Ishikawa (cell line): ENCODE measurements at regions not wholly inside any gene's neighbourhood (a gene's known extent, or its start where the extent isn't known, plus 50 kb on each side); places are given as distances from the start of the nearest gene placed in this dataset.

Experiments used
- EGR1 ChIP-seq: IDR thresholded peaks from 2 replicates; pipeline ENCODE4 v1.6.1; 2012
- EP300 ChIP-seq: IDR thresholded peaks from 2 replicates; pipeline ENCODE4 v1.6.1; 2012; ENCODE audit warnings: borderline replicate concordance
- RAD21 ChIP-seq: IDR thresholded peaks from 2 replicates; pipeline ENCODE4 v1.6.1; 2012; ENCODE audit warnings: low read depth
- REST ChIP-seq: IDR thresholded peaks from 2 replicates; pipeline ENCODE4 v1.6.1; 2012; ENCODE audit warnings: low read depth, mild to moderate bottlenecking
- YY1 ChIP-seq: IDR thresholded peaks from 2 replicates; pipeline ENCODE4 v1.6.1; 2012; ENCODE audit warnings: low read depth
- ZBTB7A ChIP-seq: IDR thresholded peaks from 2 replicates; pipeline ENCODE4 v1.6.1; 2012; ENCODE audit warnings: low read depth
- TF ChIP-seq, protein P1 (sequence below): IDR thresholded peaks from 2 replicates; pipeline ENCODE4 v1.6.1; 2012

DNA sequence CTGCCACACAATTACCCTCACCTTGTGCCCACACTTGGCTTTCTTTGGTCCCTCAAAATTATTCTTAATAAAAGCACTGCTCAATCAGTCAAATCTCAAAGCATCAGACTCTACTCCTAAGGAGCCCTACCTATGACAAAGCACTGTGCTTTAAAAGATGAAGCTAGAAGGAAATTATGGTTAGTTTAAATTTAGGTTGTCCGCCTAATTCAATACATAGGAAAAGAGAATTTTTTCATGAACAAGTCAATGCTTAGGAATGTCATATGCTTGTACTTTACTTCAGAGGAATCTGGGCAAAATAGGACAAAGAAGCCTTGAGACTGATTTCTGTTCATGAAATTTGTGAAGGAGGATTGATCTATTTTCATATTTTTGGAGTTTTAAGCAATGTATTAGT, 726.4 kb upstream of the CDH2 start:
- no peak for TF ChIP-seq REST
- TF ChIP-seq RAD21, result no peak
- TF ChIP-seq ZBTB7A, result no peak
- TF ChIP-seq, protein P1, sequence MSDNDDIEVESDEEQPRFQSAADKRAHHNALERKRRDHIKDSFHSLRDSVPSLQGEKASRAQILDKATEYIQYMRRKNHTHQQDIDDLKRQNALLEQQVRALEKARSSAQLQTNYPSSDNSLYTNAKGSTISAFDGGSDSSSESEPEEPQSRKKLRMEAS, result no peak
- no peak for TF ChIP-seq EP300
- TF ChIP-seq YY1, result no peak
- no peak for TF ChIP-seq EGR1
